B cell (primary cell): ENCODE measurements at regions not wholly inside any gene's neighbourhood (a gene's known extent, or its start where the extent isn't known, plus 50 kb on each side); places are given as distances from the start of the nearest gene placed in this dataset.

Experiments used
- ATAC-seq: fragments of 200-7000 bp; cut with Tn5 transposase; one replicate; pipeline ENCODE4 v1.10.0; 2021; ENCODE audit warnings: low read depth, mild to moderate bottlenecking, moderate number of reproducible peaks, moderate library complexity
- CTCF ChIA-PET: fragments of 350-600 bp; sonication (Branson Sonifier 250); formaldehyde crosslinking; loops from one replicate; lab custom pipeline; 2021; ENCODE audit warnings: antibody characterized with exemption, inconsistent platforms; lab: Charles Lee
- POLR2A ChIA-PET: fragments of 350-600 bp; sonication (Branson Sonifier 250); formaldehyde crosslinking; loops from one replicate; lab custom pipeline; 2021; ENCODE audit warnings: antibody characterized with exemption; lab: Charles Lee
- DNase-seq: peaks from one replicate; pipeline ENCODE4 v3.0.0; 2013
- H2AFZ ChIP-seq: 2 replicates; pipeline ENCODE4 v1.6.1; 2012; ENCODE audit warnings: mild to moderate bottlenecking, low read depth, low read length; ENCODE audit not compliant: insufficient read depth, poor library complexity, severe bottlenecking
- H3K27ac ChIP-seq, 2 donors: 1 replicate in 1 of 2; 2 replicates in 1 of 2; pipeline ENCODE4 v1.5.1; 2012 to 2013; ENCODE audit warnings: low read length in 2 of 2, mild to moderate bottlenecking in 2 of 2, moderate library complexity in 1 of 2
- H3K27me3 ChIP-seq, 4 experiments: fragments of 200-600 bp in 1 of 4; sonication (generic) in 1 of 4; replicated peaks in 1 of 4; 1 replicate in 2 of 4; 2 replicates in 2 of 4; pipeline versions ENCODE4 v1.6.1 to v1.7.0; 2013 to 2016; ENCODE audit warnings: low read length in 3 of 4, mild to moderate bottlenecking in 2 of 4, mixed read lengths in 1 of 4, moderate library complexity in 1 of 4; ENCODE audit not compliant: insufficient read depth in 4 of 4, control insufficient read depth in 3 of 4; ENCODE audit errors: control extremely low read depth in 1 of 4
- H3K36me3 ChIP-seq, 2 experiments: replicated peaks in 1 of 2; 1 replicate in 1 of 2; 2 replicates in 1 of 2; pipeline versions ENCODE4 v1.6.1 to v1.7.1; 2013; ENCODE audit warnings: low read length in 1 of 2; ENCODE audit not compliant: insufficient read depth in 2 of 2, control insufficient read depth in 1 of 2; ENCODE audit errors: control extremely low read depth in 1 of 2, extremely low read depth in 1 of 2
- H3K4me1 ChIP-seq, 2 donors: fragments of 200-600 bp in 1 of 2; sonication (generic) in 1 of 2; 1 replicate in 1 of 2; 2 replicates in 1 of 2; pipeline versions ENCODE4 v1.5.1 to v1.6.1; 2013 to 2017; ENCODE audit warnings: low read length in 2 of 2; ENCODE audit not compliant: control insufficient read depth in 2 of 2, insufficient read depth in 2 of 2
- H3K4me2 ChIP-seq: replicated peaks from 2 replicates; pipeline ENCODE3; 2012; ENCODE audit warnings: mild to moderate bottlenecking, low read depth, low read length; ENCODE audit not compliant: poor library complexity, severe bottlenecking
- H3K4me3 ChIP-seq, 5 experiments: fragments of 200-600 bp in 1 of 5; sonication (generic) in 1 of 5; 1 replicate in 3 of 5; 2 replicates in 2 of 5; pipeline versions ENCODE4 v1.5.1 to v1.7.0; 2011 to 2016; ENCODE audit warnings: low read length in 4 of 5, mild to moderate bottlenecking in 4 of 5, low read depth in 2 of 5, control low read depth in 1 of 5, moderate library complexity in 1 of 5; ENCODE audit not compliant: insufficient read depth in 1 of 5; ENCODE audit errors: control extremely low read depth in 1 of 5, extremely low read depth in 1 of 5
- H3K79me2 ChIP-seq: fragments of 200-600 bp; sonication (generic); one replicate; pipeline ENCODE4 v1.6.0; 2016; ENCODE audit warnings: low read length; ENCODE audit not compliant: control insufficient read depth, insufficient read depth
- H3K9ac ChIP-seq: fragments of 200-600 bp; sonication (generic); 2 replicates; pipeline ENCODE4 v1.6.1; 2017; ENCODE audit warnings: mild to moderate bottlenecking, low read length, moderate library complexity
- H3K9me3 ChIP-seq, 3 donors: one replicate each; pipeline versions ENCODE4 v1.6.1 to v1.7.1; 2013; ENCODE audit warnings: low read length in 2 of 3; ENCODE audit not compliant: control insufficient read depth in 2 of 3, insufficient read depth in 1 of 3; ENCODE audit errors: control extremely low read depth in 1 of 3
- H4K20me1 ChIP-seq: 2 replicates; pipeline ENCODE4 v1.6.0; 2012; ENCODE audit warnings: mild to moderate bottlenecking, low read length; ENCODE audit not compliant: insufficient read depth, control insufficient read depth, poor library complexity, severe bottlenecking
- H3K27ac Mint-ChIP-seq: one replicate; pipeline ENCODE4 v1.8.0; 2021; ENCODE audit warnings: mixed read lengths
- H3K27me3 Mint-ChIP-seq: one replicate; pipeline ENCODE4 v1.8.0; 2021; ENCODE audit warnings: mixed read lengths
- H3K4me1 Mint-ChIP-seq: one replicate; pipeline ENCODE4 v1.8.0; 2021; ENCODE audit warnings: mixed read lengths
- H3K4me3 Mint-ChIP-seq: one replicate; pipeline ENCODE4 v1.8.0; 2021; ENCODE audit warnings: mixed read lengths
- H3K9me3 Mint-ChIP-seq: one replicate; pipeline ENCODE4 v1.8.0; 2022; ENCODE audit warnings: mixed read lengths; ENCODE audit not compliant: insufficient read depth
- EZH2 ChIP-seq: IDR thresholded peaks from 2 replicates; pipeline ENCODE4 v1.6.1; 2012; ENCODE audit warnings: borderline replicate concordance, low read depth, mild to moderate bottlenecking, moderate library complexity, low read length; ENCODE audit not compliant: insufficient read depth, poor library complexity, severe bottlenecking
- WGBS: methylation state at CpG from one replicate; pipeline ENCODE4 v1.1.5; 2013; ENCODE audit warnings: missing lambda C conversion rate; ENCODE audit not compliant: insufficient coverage; 5-methylcytosine and 5-hydroxymethylcytosine counted together
- intact Hi-C: fragments of 100-400 bp; cut with micrococcal nuclease; formaldehyde crosslinking; loops from one replicate; pipeline ENCODE4 v1.10.0; 2022
- TF ChIP-seq, protein P1 (sequence below): fragments of 200-600 bp; IDR thresholded peaks from one replicate; pipeline ENCODE4 v1.8.0; 2022; ENCODE audit warnings: antibody characterized with exemption, mild to moderate bottlenecking

DNA sequence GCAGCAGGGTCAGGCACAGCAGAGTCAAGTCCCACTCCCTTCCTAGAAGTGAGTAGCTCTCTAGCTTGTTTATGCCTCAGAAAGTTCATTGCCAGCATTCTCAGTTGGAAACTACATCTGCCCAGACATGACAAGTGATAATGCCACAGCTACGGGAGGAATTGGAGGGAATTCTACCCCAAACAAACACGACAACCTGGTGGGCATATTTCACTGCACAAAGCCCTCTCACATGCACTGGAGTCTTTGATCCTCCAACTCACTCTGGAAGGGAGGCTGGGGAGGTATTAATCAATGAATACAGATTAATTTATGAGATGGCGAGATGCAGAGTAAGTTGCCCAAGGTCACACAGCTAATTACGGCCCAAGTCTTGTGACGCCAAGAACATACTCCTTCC, 126.0 kb upstream of the MGMT start:
- Mint-ChIP-seq H3K27ac (no peak overlapping the region), H3K4me3 (no peak overlapping the region), H3K4me1 (no peaks in the 10 kb centered on the region), H3K27me3 (peaks cover 14% of the 10 kb centered on the region), H3K9me3 (no peaks in the 10 kb centered on the region)
- Histone ChIP-seq H3K36me3 (no peaks in the 10 kb centered on the region), H3K27ac (no peak overlapping the region), H3K9me3 (peaks cover 0 to 12% (median 0%) of the 10 kb centered on the region in 3 donors), H4K20me1 (no peaks in the 10 kb centered on the region), H3K79me2 (no peaks in the 10 kb centered on the region), H3K4me2 (no peak overlapping the region), H3K4me1 (no peaks in the 10 kb centered on the region), H3K27me3 (no peaks in the 10 kb centered on the region), H3K4me3 (no peak overlapping the region), H3K9ac (no peak overlapping the region), H2AFZ (no peak overlapping the region)
- intact Hi-C loops, result no loop called here
- WGBS, result 100% methylated on average over 1 of the region's 5 CpGs
- no peak for DNase-seq
- ChIA-PET CTCF (no interaction called here), POLR2A (no interaction called here)
- ATAC-seq, result no peak
- TF ChIP-seq, protein P1, sequence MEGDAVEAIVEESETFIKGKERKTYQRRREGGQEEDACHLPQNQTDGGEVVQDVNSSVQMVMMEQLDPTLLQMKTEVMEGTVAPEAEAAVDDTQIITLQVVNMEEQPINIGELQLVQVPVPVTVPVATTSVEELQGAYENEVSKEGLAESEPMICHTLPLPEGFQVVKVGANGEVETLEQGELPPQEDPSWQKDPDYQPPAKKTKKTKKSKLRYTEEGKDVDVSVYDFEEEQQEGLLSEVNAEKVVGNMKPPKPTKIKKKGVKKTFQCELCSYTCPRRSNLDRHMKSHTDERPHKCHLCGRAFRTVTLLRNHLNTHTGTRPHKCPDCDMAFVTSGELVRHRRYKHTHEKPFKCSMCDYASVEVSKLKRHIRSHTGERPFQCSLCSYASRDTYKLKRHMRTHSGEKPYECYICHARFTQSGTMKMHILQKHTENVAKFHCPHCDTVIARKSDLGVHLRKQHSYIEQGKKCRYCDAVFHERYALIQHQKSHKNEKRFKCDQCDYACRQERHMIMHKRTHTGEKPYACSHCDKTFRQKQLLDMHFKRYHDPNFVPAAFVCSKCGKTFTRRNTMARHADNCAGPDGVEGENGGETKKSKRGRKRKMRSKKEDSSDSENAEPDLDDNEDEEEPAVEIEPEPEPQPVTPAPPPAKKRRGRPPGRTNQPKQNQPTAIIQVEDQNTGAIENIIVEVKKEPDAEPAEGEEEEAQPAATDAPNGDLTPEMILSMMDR, result no peak
- no peak for TF ChIP-seq EZH2

DNA sequence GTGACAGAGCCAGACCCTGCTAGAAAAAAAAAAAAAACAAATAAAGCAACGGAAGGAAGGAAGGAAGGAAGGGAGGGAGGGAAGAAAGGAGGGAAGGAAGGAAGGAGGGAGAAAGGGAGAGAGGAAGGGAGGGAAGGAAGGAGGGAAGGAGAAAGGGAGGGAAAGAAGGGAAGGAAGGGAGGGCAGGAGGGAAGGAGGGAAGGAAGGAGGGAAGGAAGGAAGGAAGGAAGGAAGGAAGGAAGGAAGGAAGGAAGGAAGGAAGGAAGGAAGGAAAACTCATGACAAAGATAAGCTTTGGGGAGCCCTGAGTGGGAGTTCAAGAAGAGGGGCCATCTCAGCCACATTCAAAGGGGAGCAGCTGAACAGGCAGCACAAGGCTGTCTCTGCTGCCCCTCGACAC, 124.7 kb upstream of the MGMT start:
- Mint-ChIP-seq H3K4me3 (no peak overlapping the region), H3K27ac (no peak overlapping the region), H3K9me3 (no peaks in the 10 kb centered on the region), H3K4me1 (no peaks in the 10 kb centered on the region), H3K27me3 (peaks cover 14% of the 10 kb centered on the region)
- ATAC-seq (no peak), DNase-seq (no peak)
- 83% methylated on average over 2 of the region's 2 CpGs for WGBS
- H3K4me1 ChIP-seq, result no peaks in the 10 kb centered on the region
- no peak overlapping the region for H3K4me3 ChIP-seq
- no peaks in the 10 kb centered on the region for H3K27me3 ChIP-seq
- H2AFZ ChIP-seq, result no peak overlapping the region
- POLR2A ChIA-PET, result interaction anchor here (0.8 kb wide), 1 partner anchor 14 kb away, joined by 7 read pairs; no protein-coding TSS in a partner anchor
- TF ChIP-seq, protein P1, result no peak
- no peak for TF ChIP-seq EZH2
- H3K9ac ChIP-seq, result no peak overlapping the region
- H3K9me3 ChIP-seq, result peaks cover 0 to 12% (median 0%) of the 10 kb centered on the region in 3 donors
- CTCF ChIA-PET, result no interaction called here
- H3K36me3 ChIP-seq, result no peaks in the 10 kb centered on the region
- no peak overlapping the region for H3K4me2 ChIP-seq
- H3K27ac ChIP-seq, result no peak overlapping the region
- intact Hi-C loops, result no loop called here
- H4K20me1 ChIP-seq, result no peaks in the 10 kb centered on the region
- H3K79me2 ChIP-seq, result no peaks in the 10 kb centered on the region
